NCI-H146 treated with DMSO at 0.1 percent for 48 hours (cell line): ENCODE measurements at regions not wholly inside any gene's neighbourhood (a gene's known extent, or its start where the extent isn't known, plus 50 kb on each side); places are given as distances from the start of the nearest gene placed in this dataset.

Source experiments
- DNase-seq: peaks from one replicate; lab custom pipeline; 2025; ENCODE audit not compliant: unreplicated experiment; lab: John Stamatoyannopoulos, UW

DNA sequence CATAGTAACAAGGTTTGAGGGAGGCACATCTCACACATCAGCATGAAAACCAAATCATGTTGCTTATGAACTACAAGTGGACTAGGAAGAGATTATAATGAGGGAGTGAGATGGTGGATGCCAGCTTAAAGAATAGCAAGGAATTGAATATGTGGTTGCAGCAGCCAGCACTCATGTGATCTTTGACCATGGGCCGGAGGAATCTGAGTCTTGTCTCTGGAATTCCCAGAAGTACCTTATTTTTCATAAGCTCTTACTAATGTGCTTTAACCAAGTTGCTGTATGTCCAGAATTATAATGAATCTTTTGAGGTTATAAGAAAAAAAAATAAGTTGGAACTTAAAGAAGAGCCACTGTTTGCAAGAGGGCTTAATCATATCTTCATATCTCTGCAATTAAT, 97.0 kb downstream of the DISP1 start:
- DNase-seq, result no peak

DNA sequence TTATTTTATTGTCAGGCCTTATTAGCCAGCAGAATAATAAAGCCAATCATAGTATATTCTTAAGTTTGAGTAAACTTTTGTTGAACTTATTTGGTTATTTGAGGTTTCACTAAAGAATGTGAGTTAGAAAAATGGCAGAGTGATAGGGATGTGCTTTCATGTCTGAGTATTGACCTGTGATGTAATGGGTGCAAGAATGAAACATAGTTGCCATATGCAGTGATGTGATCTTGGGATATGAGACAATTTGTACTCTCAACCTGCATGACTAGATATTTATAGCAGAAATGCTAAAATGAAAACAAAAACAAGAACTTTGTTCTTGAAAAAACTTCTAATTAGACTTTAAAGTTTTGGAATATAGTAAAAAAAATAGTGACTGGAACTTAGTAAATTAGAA, 97.9 kb downstream of the DISP1 start:
- no peak for DNase-seq

DNA sequence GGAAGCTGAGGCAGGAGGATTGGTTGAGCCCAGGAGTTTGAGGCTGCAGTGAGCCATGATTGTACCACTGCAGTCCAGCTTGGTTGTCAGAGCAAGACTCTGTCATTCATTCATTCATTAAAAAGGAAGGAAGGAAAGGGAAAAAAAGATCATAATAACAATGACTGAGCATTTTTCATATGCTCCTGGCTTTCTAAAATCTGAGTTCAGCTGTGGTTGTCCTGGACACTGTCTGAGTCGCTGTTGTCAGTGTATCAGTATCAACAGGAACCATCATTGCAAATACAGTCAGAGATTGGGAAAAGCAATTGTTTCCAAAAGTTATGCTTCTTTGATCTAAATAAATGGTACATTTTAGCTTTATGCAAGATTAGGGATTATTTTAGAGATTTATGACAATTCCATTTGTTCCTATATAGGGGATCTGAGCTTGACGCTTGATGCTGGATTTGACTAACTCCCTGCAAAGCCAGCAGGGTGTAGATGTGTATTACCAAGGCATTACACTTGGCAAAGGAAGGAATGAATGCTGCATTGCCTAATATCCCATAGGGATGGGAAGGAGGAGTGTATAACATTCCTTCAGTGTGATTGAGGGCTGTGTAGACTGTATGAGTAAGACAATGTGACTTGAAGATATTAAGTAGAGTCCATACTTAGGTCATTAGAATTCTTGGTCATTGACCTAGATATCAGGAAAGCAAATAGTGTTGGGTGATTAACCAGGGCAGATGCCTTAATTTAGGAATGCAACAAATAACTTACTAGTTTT, 100.2 kb downstream of the DISP1 start:
- DNase-seq, result no peak

DNA sequence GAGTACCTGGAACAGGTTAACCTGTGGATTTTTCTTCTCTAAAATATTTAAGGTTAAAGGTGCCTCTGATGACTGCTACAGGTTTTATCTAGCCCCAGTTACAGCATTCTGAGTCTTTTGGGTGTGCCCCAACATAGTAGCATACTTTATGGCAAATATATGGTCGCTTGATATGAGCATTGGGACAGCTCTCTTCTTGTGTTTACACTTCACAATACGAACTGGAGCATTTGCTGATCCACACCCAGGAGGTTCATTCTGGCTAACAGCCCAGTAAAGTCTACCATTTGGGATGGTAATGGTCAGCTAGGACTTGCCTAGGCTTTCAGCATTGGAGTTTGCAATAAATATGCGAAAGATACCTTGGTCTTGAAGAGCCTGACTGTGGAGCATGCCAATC, 101.3 kb downstream of the DISP1 start:
- no peak for DNase-seq

DNA sequence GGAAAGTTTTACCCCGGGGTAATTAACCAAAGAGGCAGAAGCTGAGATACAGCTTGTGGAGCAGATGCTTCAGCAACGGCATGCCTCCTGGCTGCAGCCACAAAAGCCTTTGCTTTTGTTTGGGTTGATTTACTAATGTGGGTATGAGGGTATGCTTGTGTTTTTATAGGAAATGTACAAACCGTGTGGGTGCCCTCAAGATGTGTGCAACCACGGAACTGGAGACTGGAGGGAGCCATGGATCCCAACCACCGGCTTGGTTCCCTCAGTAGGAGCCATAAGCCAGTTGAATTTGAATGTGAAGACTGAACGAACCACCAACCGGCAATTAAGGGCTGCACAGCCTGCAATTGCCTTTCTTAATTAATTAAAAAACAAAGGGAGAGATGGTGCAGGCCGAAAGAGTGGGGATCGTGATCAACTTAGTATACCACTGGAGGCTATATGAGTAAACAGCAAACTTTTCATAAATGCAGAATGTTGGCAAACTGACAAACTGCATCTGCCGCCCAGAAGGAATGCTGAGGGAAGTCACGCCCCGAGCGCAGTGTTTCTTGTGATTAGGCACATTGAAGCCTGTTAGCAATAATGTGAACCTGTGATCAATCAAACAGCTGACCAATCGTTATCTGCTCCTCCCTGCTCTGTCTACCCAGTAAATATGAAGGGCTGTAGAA, 104.1 kb downstream of the DISP1 start:
- DNase-seq, result no peak

DNA sequence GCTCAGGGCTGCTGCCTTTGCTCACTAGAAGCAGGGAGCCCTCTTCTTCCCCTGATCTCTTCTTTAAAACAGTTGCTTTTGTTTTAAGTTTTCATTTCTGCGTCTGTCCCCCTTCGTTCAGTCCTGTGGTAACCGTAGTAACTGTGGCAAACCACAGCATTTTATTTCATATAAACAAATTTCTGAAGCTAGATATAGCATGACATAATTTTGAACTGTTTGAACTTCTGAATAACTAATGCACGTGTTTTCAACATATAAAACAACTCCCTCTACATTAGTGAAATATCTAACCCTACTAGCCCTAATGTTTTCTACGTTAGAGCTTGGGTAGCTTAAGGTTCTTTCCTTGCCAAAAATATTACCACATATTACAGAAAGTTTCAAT, 104.6 kb downstream of the DISP1 start:
- no peak for DNase-seq

DNA sequence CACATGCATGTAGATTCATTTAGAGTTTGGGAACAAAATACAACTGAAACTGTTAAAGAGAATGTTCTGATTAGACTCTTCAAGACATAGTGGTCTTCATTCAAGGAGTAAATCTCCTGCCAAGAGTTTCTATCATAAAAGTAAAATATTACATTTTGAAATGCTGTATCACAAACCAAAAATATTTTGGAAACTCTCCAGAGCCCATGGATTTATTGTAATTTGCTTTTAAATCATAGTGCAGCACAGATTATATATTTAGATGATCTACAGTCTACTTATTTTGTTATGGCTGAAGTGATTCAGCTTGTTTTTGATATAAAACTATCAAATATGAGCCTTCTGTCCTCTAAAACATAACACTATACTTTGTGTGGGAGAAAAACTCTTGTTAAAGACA, 105.3 kb downstream of the DISP1 start:
- no peak for DNase-seq

DNA sequence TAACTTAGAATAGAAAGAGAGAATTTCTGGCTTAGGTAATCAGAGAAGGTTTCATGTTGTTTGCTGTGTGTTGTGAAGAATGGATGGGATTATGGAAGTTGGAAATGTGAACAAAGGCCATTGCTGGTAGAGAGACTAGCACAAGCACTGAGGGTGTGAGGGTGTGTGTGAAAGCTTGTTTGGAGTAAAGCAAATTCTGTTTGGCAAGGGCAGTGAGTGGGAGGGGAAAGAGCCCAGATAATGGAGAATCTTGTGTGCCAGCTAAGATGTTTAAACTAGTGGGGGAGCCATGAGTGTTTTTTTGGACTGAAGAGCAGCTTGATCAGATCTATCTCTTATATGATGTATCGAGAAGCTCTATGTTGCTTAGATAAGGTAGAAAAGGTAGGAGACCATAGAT, 107.1 kb downstream of the DISP1 start:
- DNase-seq, result no peak

DNA sequence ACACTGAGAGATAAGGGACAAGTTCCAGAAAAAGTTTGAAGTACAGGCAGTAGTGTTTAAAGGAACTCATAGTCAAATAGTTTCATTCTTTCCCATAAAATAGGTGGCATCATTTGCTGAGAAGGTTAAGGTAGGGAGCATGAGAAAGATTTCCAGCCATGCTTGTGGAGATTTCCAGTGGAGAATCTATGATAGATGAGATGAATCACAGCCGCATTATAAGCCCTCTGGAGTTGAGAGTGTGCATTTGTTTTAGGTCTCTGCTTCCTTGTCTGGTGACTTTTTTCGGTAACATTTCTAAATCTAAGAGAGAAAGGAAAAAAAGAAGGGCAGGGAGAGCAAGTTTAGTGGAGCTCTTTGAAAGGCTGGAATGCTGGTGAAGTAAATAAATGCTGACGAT, 108.7 kb downstream of the DISP1 start:
- no peak for DNase-seq

DNA sequence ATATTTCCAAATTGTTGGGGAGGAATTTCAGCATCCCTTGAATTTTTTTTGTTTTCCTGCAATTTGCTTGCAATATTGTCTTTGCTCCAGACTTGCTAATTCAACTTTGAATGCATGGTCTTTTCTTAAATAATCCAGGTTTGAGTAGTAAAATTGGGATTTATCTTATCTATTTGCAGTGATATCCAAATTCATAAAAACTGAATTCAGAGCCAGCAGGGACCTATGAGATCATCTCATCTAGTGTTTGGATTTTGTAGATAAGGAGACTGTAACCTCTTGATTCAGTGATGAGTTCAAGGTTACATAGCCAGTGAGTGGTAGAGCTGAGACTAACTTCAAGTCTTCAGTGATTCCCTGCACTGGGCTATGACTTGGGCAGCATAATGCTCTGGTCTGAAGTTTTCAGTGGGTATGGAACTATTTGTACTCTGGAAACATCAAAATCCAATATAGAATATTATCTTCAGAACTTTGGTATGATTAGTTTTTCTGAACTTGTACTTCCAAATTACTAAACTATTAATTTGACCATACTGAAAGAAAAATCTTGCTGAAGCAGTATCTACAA, 109.4 kb downstream of the DISP1 start:
- DNase-seq, result no peak

DNA sequence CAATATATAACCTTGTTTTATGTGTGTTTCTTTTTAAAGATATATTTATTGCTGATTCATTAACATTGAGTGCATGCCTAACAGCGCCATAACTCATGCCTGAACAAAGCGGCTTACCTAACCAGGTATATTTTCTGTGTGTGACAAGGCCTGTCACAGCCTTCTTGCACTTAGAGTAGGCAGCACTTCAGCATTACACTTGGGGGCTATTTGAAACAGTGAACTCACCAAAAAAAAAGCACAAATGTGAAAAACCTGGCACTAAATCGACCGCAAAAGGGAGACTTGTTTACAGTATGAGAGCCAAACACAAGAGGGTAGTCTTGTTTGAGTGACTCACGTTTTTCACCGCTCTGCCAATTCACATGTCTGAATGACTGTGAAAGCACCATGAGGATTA, 111.7 kb downstream of the DISP1 start:
- DNase-seq, result no peak

DNA sequence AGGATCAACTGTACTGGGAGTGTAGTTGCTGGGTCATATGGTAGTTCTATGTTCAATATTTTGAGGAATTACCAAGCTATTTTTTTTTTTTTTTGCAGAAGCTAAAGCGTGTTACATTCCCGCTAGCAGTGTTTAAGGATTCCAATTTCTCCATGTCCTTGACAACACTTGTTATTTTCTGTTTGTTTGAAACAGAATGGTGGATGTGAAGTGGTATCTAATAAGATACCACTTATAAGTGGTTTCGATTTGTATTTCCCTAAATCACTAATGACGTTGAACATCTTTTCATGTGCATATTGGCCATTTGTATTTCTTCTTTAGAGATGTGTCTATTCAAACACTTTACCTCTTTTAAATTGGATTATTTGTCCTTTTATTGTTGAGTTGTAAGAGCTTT, 112.2 kb downstream of the DISP1 start:
- no peak for DNase-seq

DNA sequence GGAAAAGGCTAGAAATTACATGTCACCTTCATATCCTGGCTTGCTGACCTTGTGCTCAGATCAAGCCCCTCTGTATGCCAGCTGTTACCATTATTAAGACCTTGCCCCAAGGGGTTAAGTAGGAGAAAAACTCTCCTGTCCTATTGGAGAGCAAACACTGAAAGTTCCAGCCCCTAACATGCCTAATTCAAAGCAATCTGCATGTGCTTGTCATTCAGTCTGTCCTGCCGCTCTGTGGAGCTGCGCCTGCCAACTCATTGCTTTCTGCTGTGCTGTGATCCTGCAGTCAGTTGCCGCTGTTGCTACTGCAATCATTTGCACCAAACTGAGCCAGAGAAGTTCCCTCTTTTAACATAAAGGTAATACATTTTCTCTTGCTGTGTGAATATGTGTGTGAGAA, 113.4 kb downstream of the DISP1 start:
- DNase-seq, result peak; percentile 29

DNA sequence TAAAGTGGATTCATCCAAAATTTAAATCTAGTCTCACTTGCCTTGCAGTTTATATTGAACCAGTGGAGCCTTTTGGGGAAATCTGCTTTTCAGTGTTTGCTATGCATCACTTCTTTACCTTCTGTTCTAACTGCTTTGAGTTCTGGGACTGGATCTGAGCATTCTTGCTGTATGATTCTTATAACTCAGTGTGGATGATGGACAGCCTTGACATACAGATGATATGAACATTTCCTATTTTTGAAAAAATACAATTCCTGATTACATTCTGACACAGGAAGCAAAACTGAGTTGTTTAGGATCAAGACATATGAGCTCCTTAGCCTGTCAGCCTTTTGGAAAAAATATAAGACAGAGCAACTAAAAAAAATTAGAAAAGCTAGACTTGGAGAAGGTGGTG, 115.2 kb downstream of the DISP1 start:
- DNase-seq, result no peak

DNA sequence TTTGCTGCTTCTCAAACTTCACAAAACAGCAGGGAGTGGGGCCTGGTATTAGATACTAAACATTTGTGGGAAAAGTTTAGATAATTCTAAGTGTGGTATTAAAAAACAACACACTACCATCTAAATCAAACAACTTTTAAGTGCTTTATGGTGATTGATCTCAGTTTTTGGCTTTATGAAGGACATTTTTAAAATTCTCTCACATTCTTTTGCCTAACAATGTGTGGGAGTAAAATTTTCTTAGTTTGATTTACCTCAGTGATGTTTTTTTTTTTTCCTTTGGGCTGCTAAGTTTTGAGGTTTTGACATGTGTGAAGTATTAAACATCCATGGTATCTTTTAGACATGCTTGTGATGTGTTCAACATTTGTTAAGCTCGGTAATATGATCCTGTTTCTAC, 116.2 kb downstream of the DISP1 start:
- no peak for DNase-seq

DNA sequence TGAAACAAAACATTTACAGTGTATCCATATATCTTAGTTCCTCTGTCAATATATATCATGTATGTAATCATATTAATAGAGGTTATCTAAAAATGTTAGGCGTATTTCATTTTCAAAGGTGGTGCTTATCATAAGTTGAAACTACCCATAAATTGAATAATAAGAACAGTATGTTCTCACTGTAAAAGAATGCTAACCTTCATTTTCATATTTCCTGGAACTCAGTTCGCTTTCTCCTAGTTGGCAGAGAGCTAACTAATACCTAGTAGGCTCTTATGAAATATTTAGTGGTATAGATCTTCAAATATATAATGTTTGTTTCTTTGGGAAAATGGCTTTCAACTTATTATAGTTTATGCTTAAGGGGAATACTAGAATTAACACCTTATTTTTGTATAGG, 118.4 kb downstream of the DISP1 start:
- no peak for DNase-seq

DNA sequence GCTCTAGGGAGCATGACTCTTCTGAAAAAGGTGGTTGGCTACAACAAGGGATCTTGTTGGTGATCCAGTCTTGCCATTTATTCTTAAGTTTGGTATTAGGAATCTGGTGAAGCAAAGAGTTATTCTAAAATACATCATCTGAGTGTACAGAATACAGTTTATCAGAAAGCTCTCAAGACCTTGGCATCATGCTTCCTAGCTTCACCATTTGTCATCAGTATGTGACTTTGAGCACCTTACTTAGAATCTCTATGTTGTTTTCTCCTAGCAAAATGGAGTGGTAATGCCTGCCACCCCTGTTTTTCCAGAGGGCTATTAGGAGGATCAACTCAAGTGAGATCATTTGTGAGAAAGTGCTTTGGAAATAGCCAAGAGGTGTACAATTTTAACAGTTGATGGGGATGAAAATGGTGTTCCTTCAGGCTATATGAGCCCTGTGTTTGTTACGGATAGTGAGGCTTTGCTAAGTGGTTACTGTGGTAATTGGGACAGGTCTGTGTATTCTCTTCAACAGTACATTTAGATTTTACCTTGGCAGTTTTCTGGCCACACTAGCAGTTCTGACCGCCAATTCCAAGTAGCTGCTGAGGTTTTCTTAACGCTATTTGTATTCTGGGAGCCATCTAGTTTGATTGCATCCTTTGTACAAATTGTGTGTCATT, 120.5 kb downstream of the DISP1 start:
- DNase-seq, result no peak

DNA sequence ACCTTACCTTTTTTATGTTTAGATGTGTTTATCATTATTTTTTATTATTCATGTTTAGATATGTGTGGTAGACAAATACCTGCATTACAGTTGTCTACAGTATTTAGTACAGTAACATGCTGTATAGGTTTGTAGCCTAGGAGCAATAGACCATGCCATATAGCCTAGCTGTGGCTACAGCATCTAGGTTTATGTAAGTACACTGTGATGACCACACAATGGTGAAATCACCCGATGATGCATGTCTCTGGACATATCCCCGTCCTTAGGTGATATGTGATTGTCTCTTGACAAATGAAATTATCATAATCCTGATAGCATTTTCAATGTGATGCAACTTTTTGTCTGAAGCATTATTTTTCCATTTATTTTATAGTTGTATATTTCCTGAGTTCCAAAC, 121.2 kb downstream of the DISP1 start:
- DNase-seq, result no peak

DNA sequence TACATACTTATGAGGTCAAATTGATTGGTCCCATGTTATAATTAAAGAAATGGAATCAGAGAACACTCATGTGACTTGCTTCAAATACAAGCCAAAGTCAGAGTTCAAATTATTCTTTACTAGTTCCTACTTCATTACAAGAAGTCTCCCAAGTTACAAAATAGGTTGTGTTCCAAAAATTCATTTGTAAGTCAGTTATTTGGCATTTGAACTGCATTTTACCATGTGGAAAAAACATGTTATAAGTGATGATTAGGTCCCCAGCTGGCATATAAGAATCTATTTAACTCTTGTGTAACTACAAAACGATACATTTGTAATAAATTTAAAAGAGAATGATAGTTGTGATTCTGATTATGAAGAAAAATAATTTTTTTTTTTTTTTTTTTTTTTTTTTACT, 124.1 kb downstream of the DISP1 start:
- no peak for DNase-seq

DNA sequence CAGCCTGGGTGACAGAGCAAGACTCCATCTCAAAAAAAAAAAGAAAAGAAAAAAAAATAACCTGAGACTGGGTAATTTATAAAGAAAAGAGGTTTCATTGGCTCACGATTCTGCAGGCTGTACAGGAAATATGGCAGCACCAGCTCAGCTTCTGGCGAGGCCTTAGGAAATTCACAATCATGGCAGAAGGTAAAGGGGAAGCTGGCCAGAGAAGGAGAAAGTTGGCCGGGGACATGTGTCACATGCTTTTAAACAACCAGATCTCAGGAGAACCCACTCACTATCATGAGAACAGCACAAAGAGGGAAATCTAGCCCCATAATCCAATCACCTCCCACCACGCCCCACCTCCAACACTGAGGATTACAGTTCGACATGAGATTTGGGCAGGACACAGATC, 125.3 kb downstream of the DISP1 start:
- DNase-seq, result no peak

DNA sequence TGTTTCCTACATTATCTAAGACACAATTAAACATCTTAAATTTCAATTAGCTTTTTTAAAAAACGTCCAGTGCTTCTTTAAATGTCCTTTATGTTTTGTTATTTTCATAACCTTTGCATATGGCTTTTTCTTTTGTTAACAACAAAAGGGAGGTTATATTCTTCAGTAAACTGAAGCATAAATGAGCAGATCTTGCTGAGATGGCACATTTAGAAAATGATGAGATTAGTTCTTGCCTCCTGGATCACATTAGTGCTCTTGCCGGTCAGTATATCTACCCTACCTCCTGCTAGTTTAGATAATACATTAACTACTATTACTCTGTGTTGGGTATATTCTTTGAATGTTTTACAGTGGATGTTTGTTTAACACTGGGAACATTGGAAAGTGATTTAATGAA, 126.1 kb downstream of the DISP1 start:
- peak; percentile 45 for DNase-seq

DNA sequence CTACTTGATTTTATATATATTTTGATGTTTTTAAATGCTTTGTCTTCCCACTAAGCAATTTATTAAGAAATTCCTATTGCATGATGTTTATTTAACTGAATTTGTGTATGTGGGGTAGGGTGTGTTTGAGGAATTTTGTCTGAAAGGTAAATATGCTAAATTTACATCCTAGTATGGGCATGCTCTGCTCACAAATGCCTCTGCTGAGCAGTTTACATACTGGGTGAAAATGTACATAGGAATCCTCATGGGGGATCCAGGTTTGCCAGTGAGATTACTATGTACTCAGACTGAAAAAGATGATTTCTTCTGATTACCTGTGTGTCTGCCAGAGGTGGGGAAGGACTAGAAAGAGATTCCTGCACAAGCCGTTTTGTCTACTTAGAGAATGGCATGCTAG, 126.6 kb downstream of the DISP1 start:
- no peak for DNase-seq
